GM12878 (cell line): ENCODE measurements at regions not wholly inside any gene's neighbourhood (a gene's known extent, or its start where the extent isn't known, plus 50 kb on each side); places are given as distances from the start of the nearest gene placed in this dataset.
"Not testable (repeated sequence)": the region's sequence is repeated elsewhere in the genome, so short reads cannot be mapped to it uniquely, and the experiment has no call there.

Experiments used
- ATAC-seq: fragments of 200-7000 bp; cut with Tn5 transposase; 3 replicates; pipeline ENCODE4 v1.9.1; 2020; ENCODE audit warnings: mild to moderate bottlenecking, moderate library complexity
- BruUV-seq: library from RNA; stranded (reverse); fragments of 400-500 nt; replicated peaks from 2 replicates; lab custom pipeline; 2021; lab: Mats Ljungman, UMichigan
- CTCF ChIA-PET: fragments of 300-600 bp; sonication (Branson Sonifier 250); formaldehyde crosslinking; extraction: SDS; loops from one replicate; lab custom pipeline; 2021; ENCODE audit warnings: inconsistent platforms; lab: Yijun Ruan, JAX
- POLR2A ChIA-PET: fragments of 350-600 bp; formaldehyde crosslinking; extraction: SDS; loops from one replicate; lab custom pipeline; 2021; ENCODE audit warnings: inconsistent platforms; lab: Charles Lee
- RAD21 ChIA-PET: fragments of 300-600 bp; sonication (Branson Sonifier 250); formaldehyde crosslinking; loops from one replicate; lab custom pipeline; 2023; ENCODE audit warnings: antibody characterized with exemption; ENCODE audit not compliant: unreplicated experiment; lab: Charles Lee
- SMC1A ChIA-PET: fragments of 300-600 bp; sonication (Branson Sonifier 250); formaldehyde crosslinking; loops from one replicate; lab custom pipeline; 2023; ENCODE audit not compliant: unreplicated experiment, uncharacterized antibody; lab: Charles Lee
- DNase-seq: peaks from one replicate; pipeline ENCODE4 v3.0.0-alpha.2; 2011; ENCODE audit warnings: low read depth, low spot score
- FAIRE-seq: peaks from 3 replicates; lab custom pipeline; 2011; peaks lifted over from hg19 to GRCh38; lab: Jason Lieb, UNC
- H2AFZ ChIP-seq: 2 replicates; pipeline ENCODE4 v1.6.0; 2011; ENCODE audit warnings: low read depth, low read length, control low read depth; ENCODE audit not compliant: control insufficient read depth
- H3K27ac ChIP-seq: 2 replicates; pipeline ENCODE4 v1.5.1; 2011; ENCODE audit warnings: control low read depth; ENCODE audit not compliant: control insufficient read depth, insufficient read depth
- H3K27me3 ChIP-seq, 2 experiments: replicated peaks in 1 of 2; 2 replicates each; pipeline versions ENCODE4 v1.6.0 to v1.6.1; 2011; ENCODE audit warnings: low read length in 1 of 2; ENCODE audit not compliant: control insufficient read depth in 2 of 2, insufficient read depth in 2 of 2
- H3K36me3 ChIP-seq, 2 experiments: 2 replicates each; pipeline ENCODE4 v1.5.1; 2011; ENCODE audit warnings: low read length in 1 of 2; ENCODE audit not compliant: control insufficient read depth in 2 of 2, insufficient read depth in 2 of 2
- H3K4me1 ChIP-seq: 2 replicates; pipeline ENCODE4 v1.6.1; 2011; ENCODE audit warnings: mild to moderate bottlenecking, low read length, moderate library complexity, mixed read lengths; ENCODE audit not compliant: control insufficient read depth, insufficient read depth
- H3K4me2 ChIP-seq: 2 replicates; pipeline ENCODE4 v1.6.0; 2011; ENCODE audit warnings: control low read depth; ENCODE audit not compliant: control insufficient read depth, insufficient read depth
- H3K4me3 ChIP-seq: fragments of 200-600 bp; sonication (generic); 2 replicates; pipeline ENCODE4 v1.5.1; 2016
- H3K79me2 ChIP-seq: 2 replicates; pipeline ENCODE4 v1.6.0; 2011; ENCODE audit warnings: low read length; ENCODE audit not compliant: control insufficient read depth, insufficient read depth
- H3K9ac ChIP-seq: 2 replicates; pipeline ENCODE4 v1.8.0; 2011; ENCODE audit warnings: low read length, control low read depth, mixed read lengths; ENCODE audit not compliant: control insufficient read depth, insufficient read depth
- H3K9me3 ChIP-seq: replicated peaks from 3 replicates; pipeline ENCODE4 v1.5.1; 2011; ENCODE audit warnings: mild to moderate bottlenecking, low read length; ENCODE audit not compliant: control insufficient read depth, insufficient read depth
- H4K20me1 ChIP-seq: 2 replicates; pipeline ENCODE4 v1.6.0; 2011; ENCODE audit not compliant: control insufficient read depth, insufficient read depth
- BRCA1 ChIP-seq: IDR thresholded peaks from 2 replicates; pipeline ENCODE4 v1.6.1; 2011; ENCODE audit warnings: low read depth, low read length, improper control_type of control experiment
- CBX3 ChIP-seq: fragments of 200-600 bp; sonication (generic); IDR thresholded peaks from 2 replicates; pipeline ENCODE4 v1.6.1; 2016; ENCODE audit warnings: low read depth, borderline replicate concordance
- CREB1 ChIP-seq: IDR thresholded peaks from 2 replicates; pipeline ENCODE4 v1.6.1; 2012; ENCODE audit warnings: low read depth, mild to moderate bottlenecking, inconsistent platforms
- ETV6 ChIP-seq, 2 experiments: fragments of 450-650 bp in 1 of 2; IDR thresholded peaks in 1 of 2; conservative IDR thresholded peaks in 1 of 2; 2 replicates each; pipeline ENCODE4 v1.6.1; 2014; ENCODE audit warnings: antibody characterized with exemption in 1 of 2, borderline replicate concordance in 1 of 2, low read depth in 1 of 2, mild to moderate bottlenecking in 1 of 2, moderate library complexity in 1 of 2
- MYB ChIP-seq: fragments of 150-350 bp; IDR thresholded peaks from 2 replicates; pipeline ENCODE4 v1.6.1; 2014; ENCODE audit warnings: mild to moderate bottlenecking, low read depth, low read length, borderline replicate concordance
- MYC ChIP-seq: IDR thresholded peaks from 2 replicates; pipeline ENCODE4 v1.6.1; 2011; ENCODE audit warnings: mild to moderate bottlenecking, low read length, moderate library complexity, inconsistent platforms; ENCODE audit not compliant: insufficient read depth, insufficient replicate concordance, insufficient read length, severe bottlenecking
- NFIC ChIP-seq: IDR thresholded peaks from 2 replicates; pipeline ENCODE4 v1.6.1; 2012; ENCODE audit warnings: low read depth, mild to moderate bottlenecking, inconsistent platforms, low read length, moderate library complexity
- NR2C2 ChIP-seq: IDR thresholded peaks from 2 replicates; pipeline ENCODE4 v1.6.1; 2011; ENCODE audit warnings: borderline replicate concordance, low read depth; ENCODE audit not compliant: control insufficient read depth, insufficient read length
- SREBF2 ChIP-seq: IDR thresholded peaks from 2 replicates; pipeline ENCODE4 v1.6.1; 2012; ENCODE audit warnings: mild to moderate bottlenecking, low read length
- TCF3 ChIP-seq: IDR thresholded peaks from 2 replicates; pipeline ENCODE4 v1.6.1; 2012; ENCODE audit warnings: low read depth, mild to moderate bottlenecking, low read length, borderline replicate concordance; ENCODE audit not compliant: insufficient read depth
- YBX1 ChIP-seq: fragments of 450-650 bp; IDR thresholded peaks from 2 replicates; pipeline ENCODE4 v1.6.1; 2016; ENCODE audit warnings: antibody characterized with exemption
- ZSCAN29 ChIP-seq: fragments of 450-650 bp; IDR thresholded peaks from 2 replicates; pipeline ENCODE4 v1.6.1; 2017; ENCODE audit warnings: mild to moderate bottlenecking, moderate library complexity
- WGBS: methylation state at CpG from one replicate; pipeline ENCODE4 v1.1.6; 2016; ENCODE audit warnings: low lambda C conversion rate; ENCODE audit not compliant: insufficient replicate concordance, insufficient coverage; ENCODE audit errors: missing lambda C conversion rate; 5-methylcytosine and 5-hydroxymethylcytosine counted together
- in situ Hi-C: fragments of 300-500 bp; cut with MboI; formaldehyde crosslinking; loops from 9 replicates; pipeline ENCODE4 v1.14.3; 2018; ENCODE audit warnings: mixed read lengths
- intact Hi-C: fragments of 100-400 bp; cut with micrococcal nuclease; formaldehyde crosslinking; loops from one replicate; pipeline ENCODE4 v1.14.2; 2022; ENCODE audit not compliant: unreplicated experiment

DNA sequence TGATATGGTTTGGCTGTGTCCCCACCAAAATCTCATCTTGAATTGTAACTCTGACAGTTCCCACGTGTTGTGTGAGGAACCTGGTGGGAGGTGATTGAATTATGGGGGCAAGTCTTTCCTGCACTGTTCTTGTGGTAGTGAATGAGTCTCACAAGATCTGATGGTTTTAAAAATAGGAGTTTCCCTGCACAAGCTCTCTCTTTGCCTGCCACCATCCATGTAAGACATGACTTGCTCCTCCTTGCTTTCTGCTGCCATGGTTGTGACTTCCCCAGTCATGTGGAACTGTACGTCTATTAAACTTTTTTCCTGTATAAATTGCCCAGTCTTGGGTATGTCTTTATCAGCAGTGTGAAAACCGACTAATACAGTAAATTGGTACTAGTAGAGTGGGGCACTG, 63.9 kb downstream of the BLTP3B start:
- H2AFZ ChIP-seq, H3K4me3 ChIP-seq, ATAC-seq, H3K79me2 ChIP-seq, H4K20me1 ChIP-seq, in situ Hi-C loops, RAD21 ChIA-PET, H3K4me2 ChIP-seq, CTCF ChIA-PET, intact Hi-C loops, FAIRE-seq, SMC1A ChIA-PET, H3K4me1 ChIP-seq, DNase-seq, H3K9ac ChIP-seq, BruUV-seq, H3K27me3 ChIP-seq, POLR2A ChIA-PET, H3K27ac ChIP-seq, H3K36me3 ChIP-seq, H3K9me3 ChIP-seq: not testable (repeated sequence)
- 93% methylated on average over 3 of the region's 3 CpGs for WGBS

DNA sequence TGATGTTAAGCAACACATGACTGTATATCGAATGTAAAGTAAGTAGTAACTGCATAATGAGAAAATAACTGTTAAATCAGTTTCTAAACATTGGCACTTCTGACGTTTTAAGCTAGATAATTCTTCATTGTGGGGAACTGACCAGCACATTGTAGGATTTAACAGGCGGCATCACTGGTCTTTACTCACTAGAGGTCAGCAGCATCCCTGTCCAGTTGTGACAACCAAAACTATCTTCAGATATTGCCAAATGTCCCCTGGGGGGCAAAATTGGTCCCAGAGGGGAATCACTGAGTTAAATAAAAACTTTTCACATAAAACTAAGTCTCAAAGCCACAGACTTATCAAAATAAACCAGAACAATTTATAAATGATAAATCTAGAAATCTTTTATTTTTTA, 65.3 kb downstream of the BLTP3B start:
- Histone ChIP-seq H4K20me1 (no peaks in the 10 kb centered on the region), H3K4me1 (no peaks in the 10 kb centered on the region), H3K27ac (no peak overlapping the region), H3K9me3 (peaks cover 4% of the 10 kb centered on the region; the same call in 2 of the 3 replicates), H3K79me2 (no peaks in the 10 kb centered on the region), H3K9ac (no peak overlapping the region), H3K4me2 (no peak overlapping the region), H3K4me3 (no peak overlapping the region), H2AFZ (no peak overlapping the region), H3K36me3 (peaks cover 2 to 5% of the 10 kb centered on the region in 2 experiments; a peak in 3 of 4 replicates), H3K27me3 (no peaks in the 10 kb centered on the region)
- in situ Hi-C loops (no loop called here), intact Hi-C loops (no loop called here)
- DNase-seq (no peak), FAIRE-seq (no peak), ATAC-seq (no peak)
- no TSS peak for BruUV-seq
- POLR2A ChIA-PET: no interaction called here
- SMC1A ChIA-PET: no interaction called here
- TF ChIP-seq SREBF2 (no peak), NFIC (no peak), MYC (no peak), TCF3 (no peak), NR2C2 (no peak), ETV6 (conservative IDR thresholded peaks at IDR 0.05 in 1 of 2, IDR thresholded peaks at IDR 0.05 in 1 of 2; ENCODE audit: borderline replicate concordance in 1 of 2, low read depth in 1 of 2) (no peak), BRCA1 (no peak), CBX3 (no peak), ZSCAN29 (no peak), MYB (no peak), CREB1 (no peak), YBX1 (no peak)
- CTCF ChIA-PET: interaction anchor here (1.3 kb wide), 1 partner anchor 77 kb away, joined by 4 read pairs; no protein-coding TSS in a partner anchor
- WGBS: 82% methylated on average over 3 of the region's 3 CpGs
- RAD21 ChIA-PET: interaction anchor here (1.3 kb wide), 1 partner anchor 9 kb away, joined by 3 read pairs; no protein-coding TSS in a partner anchor
